SJSA1 (cell line): ENCODE measurements at regions not wholly inside any gene's neighbourhood (a gene's known extent, or its start where the extent isn't known, plus 50 kb on each side); places are given as distances from the start of the nearest gene placed in this dataset.
"Not testable (repeated sequence)": the region's sequence is repeated elsewhere in the genome, so short reads cannot be mapped to it uniquely, and the experiment has no call there.

ENCODE experiments used
- DNase-seq, 2 experiments: peaks; one replicate each; pipeline ENCODE4 v3.0.0-alpha.2; 2015 to 2020; ENCODE audit warnings: low spot score in 2 of 2, low read depth in 1 of 2
- H3K27ac ChIP-seq: fragments of 250-450 bp; sonication (Bioruptor Pico); 2 replicates; pipeline ENCODE4 v1.5.1; 2020; ENCODE audit warnings: mild to moderate bottlenecking, moderate library complexity
- H3K27me3 ChIP-seq: fragments of 250-450 bp; sonication (Bioruptor Pico); replicated peaks from 2 replicates; pipeline ENCODE4 v1.5.1; 2020; ENCODE audit warnings: mild to moderate bottlenecking, moderate library complexity
- H3K36me3 ChIP-seq: fragments of 250-450 bp; sonication (Bioruptor Pico); 2 replicates; pipeline ENCODE4 v1.5.1; 2020; ENCODE audit warnings: mild to moderate bottlenecking
- H3K4me1 ChIP-seq: fragments of 250-450 bp; sonication (Bioruptor Pico); replicated peaks from 2 replicates; pipeline ENCODE4 v1.6.1; 2021; ENCODE audit warnings: mild to moderate bottlenecking
- H3K4me3 ChIP-seq: fragments of 250-450 bp; sonication (Bioruptor Pico); 2 replicates; pipeline ENCODE4 v1.5.1; 2020; ENCODE audit warnings: mild to moderate bottlenecking
- H3K9me3 ChIP-seq: fragments of 250-450 bp; sonication (Bioruptor Pico); replicated peaks from 2 replicates; pipeline ENCODE4 v1.5.1; 2020; ENCODE audit warnings: mild to moderate bottlenecking

- H3K4me3 ChIP-seq: peak overlapping the region; percentile 45
- H3K27ac ChIP-seq: peak overlapping the region; percentile 79
- H3K9me3 ChIP-seq: no peaks in the 10 kb centered on the region
- H3K27me3 ChIP-seq: no peaks in the 10 kb centered on the region
- peaks cover 28% of the 10 kb centered on the region for H3K4me1 ChIP-seq
- DNase-seq: peak; percentile 56 to 69
- H3K36me3 ChIP-seq: no peaks in the 10 kb centered on the region
Measured at GRCh38 chr4:86451560-86452330, 91.9 kb upstream of the MAPK10 start.

GRCh38 chr4:86452422-86452891 lies 92.6 kb upstream of the MAPK10 start:
- no peaks in the 10 kb centered on the region for H3K36me3 ChIP-seq
- DNase-seq: peak in 1 of 2 experiments; percentile 62
- peak overlapping the region; percentile 79 for H3K27ac ChIP-seq
- H3K4me3 ChIP-seq: peak overlapping the region; percentile 45
- peaks cover 28% of the 10 kb centered on the region for H3K4me1 ChIP-seq
- H3K27me3 ChIP-seq: no peaks in the 10 kb centered on the region
- H3K9me3 ChIP-seq: no peaks in the 10 kb centered on the region

- no peaks in the 10 kb centered on the region for H3K36me3 ChIP-seq
- no peaks in the 10 kb centered on the region for H3K9me3 ChIP-seq
- H3K4me3 ChIP-seq: peak overlapping the region; percentile 45
- H3K27ac ChIP-seq: peak overlapping the region; percentile 79
- peak; percentile 86 to 89 for DNase-seq
- peaks cover 28% of the 10 kb centered on the region for H3K4me1 ChIP-seq
- H3K27me3 ChIP-seq: no peaks in the 10 kb centered on the region
Measured at GRCh38 chr4:86452924-86453531, 93.2 kb upstream of the MAPK10 start.

GRCh38 chr4:86453611-86454072 lies 93.8 kb upstream of the MAPK10 start:
- DNase-seq: peak; percentile 75 to 85
- 0 out of 2 replicates have a peak overlapping the region, but pooled peaks have one; percentile 9 for H3K4me3 ChIP-seq
- H3K36me3 ChIP-seq, H3K9me3 ChIP-seq, H3K27me3 ChIP-seq: not testable (repeated sequence)
- peak overlapping the region; percentile 79 for H3K27ac ChIP-seq
- H3K4me1 ChIP-seq: peaks cover 28% of the 10 kb centered on the region

- Histone ChIP-seq H3K4me3 (no peak overlapping the region), H3K27ac (no peak overlapping the region), H3K4me1 (no peaks in the 10 kb centered on the region; the same call in 1 of the 2 replicates), H3K36me3 (no peaks in the 10 kb centered on the region), H3K9me3 (no peaks in the 10 kb centered on the region), H3K27me3 (no peaks in the 10 kb centered on the region)
- no peak for DNase-seq
Measured at GRCh38 chr4:86461849-86462248, 102.0 kb upstream of the MAPK10 start.

- DNase-seq: no peak
- Histone ChIP-seq H3K27ac (no peak overlapping the region), H3K4me1 (no peaks in the 10 kb centered on the region), H3K4me3 (no peak overlapping the region), H3K36me3 (no peaks in the 10 kb centered on the region), H3K27me3 (no peaks in the 10 kb centered on the region), H3K9me3 (no peaks in the 10 kb centered on the region)
Measured at GRCh38 chr4:86472377-86473019, 112.6 kb upstream of the MAPK10 start.

- H3K27me3 ChIP-seq, H3K4me3 ChIP-seq, DNase-seq, H3K36me3 ChIP-seq, H3K9me3 ChIP-seq, H3K4me1 ChIP-seq, H3K27ac ChIP-seq: not testable (repeated sequence)
Measured at GRCh38 chr4:86478151-86478550, 116.0 kb upstream of the PTPN13 start.

GRCh38 chr4:86481440-86481839 lies 112.7 kb upstream of the PTPN13 start:
- Histone ChIP-seq H3K27me3 (no peaks in the 10 kb centered on the region), H3K27ac (no peak overlapping the region), H3K4me3 (no peak overlapping the region), H3K36me3 (no peaks in the 10 kb centered on the region), H3K9me3 (no peaks in the 10 kb centered on the region), H3K4me1 (no peaks in the 10 kb centered on the region)
- DNase-seq: no peak

- no peaks in the 10 kb centered on the region for H3K4me1 ChIP-seq
- H3K36me3 ChIP-seq: no peaks in the 10 kb centered on the region
- no peaks in the 10 kb centered on the region for H3K9me3 ChIP-seq
- H3K4me3 ChIP-seq: no peak overlapping the region
- H3K27ac ChIP-seq: no peak overlapping the region
- peak in 1 of 2 experiments; percentile 25 for DNase-seq
- no peaks in the 10 kb centered on the region for H3K27me3 ChIP-seq
Measured at GRCh38 chr4:86482306-86483172, 111.6 kb upstream of the PTPN13 start.

- no peak for DNase-seq
- H3K36me3 ChIP-seq: no peaks in the 10 kb centered on the region
- H3K4me3 ChIP-seq: no peak overlapping the region
- H3K27me3 ChIP-seq: no peaks in the 10 kb centered on the region
- no peaks in the 10 kb centered on the region for H3K9me3 ChIP-seq
- H3K27ac ChIP-seq: no peak overlapping the region
- H3K4me1 ChIP-seq: no peaks in the 10 kb centered on the region
Measured at GRCh38 chr4:86483173-86483490, 111.0 kb upstream of the PTPN13 start.

- Histone ChIP-seq H3K27me3 (no peaks in the 10 kb centered on the region), H3K9me3 (no peaks in the 10 kb centered on the region), H3K4me3 (no peak overlapping the region), H3K36me3 (no peaks in the 10 kb centered on the region), H3K27ac (no peak overlapping the region), H3K4me1 (no peaks in the 10 kb centered on the region)
- DNase-seq: no peak
Measured at GRCh38 chr4:86483773-86484172, 110.3 kb upstream of the PTPN13 start.

- H3K4me3 ChIP-seq: no peak overlapping the region
Measured at GRCh38 chr4:86484241-86484640, 109.9 kb upstream of the PTPN13 start.

GRCh38 chr4:86487738-86488348 lies 106.3 kb upstream of the PTPN13 start:
- Histone ChIP-seq H3K27me3 (no peaks in the 10 kb centered on the region), H3K4me3 (no peak overlapping the region), H3K27ac (no peak overlapping the region), H3K4me1 (no peaks in the 10 kb centered on the region), H3K9me3 (no peaks in the 10 kb centered on the region), H3K36me3 (no peaks in the 10 kb centered on the region)
- no peak for DNase-seq

More at GRCh38 chr4:86484241-86484640, 109.9 kb upstream of the PTPN13 start:
- Histone ChIP-seq H3K9me3 (no peaks in the 10 kb centered on the region), H3K27ac (no peak overlapping the region), H3K36me3 (no peaks in the 10 kb centered on the region), H3K4me1 (no peaks in the 10 kb centered on the region), H3K27me3 (no peaks in the 10 kb centered on the region)
- DNase-seq: no peak
